Ascending aorta (tissue), 2 donors: ENCODE measurements at regions not wholly inside any gene's neighbourhood (a gene's known extent, or its start where the extent isn't known, plus 50 kb on each side); places are given as distances from the start of the nearest gene placed in this dataset.

Source experiments
- DNase-seq, 2 donors: peaks; one replicate each; pipeline ENCODE4 v3.0.0-alpha.2; 2019; ENCODE audit warnings: low spot score in 2 of 2
- H3K27ac ChIP-seq, 2 donors: fragments of 200-600 bp; sonication (generic); one replicate each; pipeline ENCODE4 v1.5.1; 2016 to 2017; ENCODE audit warnings: mild to moderate bottlenecking in 1 of 2
- H3K27me3 ChIP-seq: fragments of 200-600 bp; sonication (generic); one replicate; pipeline ENCODE4 v1.5.1; 2017
- H3K36me3 ChIP-seq, 2 donors: fragments of 200-600 bp; sonication (generic); one replicate each; pipeline ENCODE4 v1.5.1; 2016
- H3K4me1 ChIP-seq, 2 donors: fragments of 200-600 bp; sonication (generic); one replicate each; pipeline ENCODE4 v1.5.1; 2016 to 2017; ENCODE audit warnings: mild to moderate bottlenecking in 1 of 2
- H3K4me3 ChIP-seq, 2 donors: fragments of 200-600 bp; sonication (generic); one replicate each; pipeline ENCODE4 v1.5.1; 2016 to 2017; ENCODE audit warnings: mild to moderate bottlenecking in 1 of 2
- H3K9me3 ChIP-seq, 2 donors: fragments of 200-600 bp; sonication (generic); one replicate each; pipeline ENCODE4 v1.5.1; 2016
- CTCF ChIP-seq, 3 experiments: fragments of 200-600 bp in 2 of 3; fragments of 450-650 bp in 1 of 3; sonication (generic) in 2 of 3; IDR thresholded peaks; one replicate each; pipeline ENCODE4 v1.5.1; 2016 to 2019; ENCODE audit warnings: antibody characterized with exemption in 3 of 3, mild to moderate bottlenecking in 1 of 3, moderate library complexity in 1 of 3
- intact Hi-C: fragments of 100-400 bp; cut with DNase I; formaldehyde crosslinking; loops from one replicate; pipeline ENCODE4 v1.15.1; 2023

GRCh38 chr5:79875230-79875629 lies 115.8 kb downstream of the MTX3 start:
- no peak for TF ChIP-seq CTCF (IDR thresholded peaks at IDR 0.05)
- Histone ChIP-seq H3K27me3 (no peaks in the 10 kb centered on the region), H3K9me3 (no peaks in the 10 kb centered on the region), H3K4me3 (no peak overlapping the region), H3K36me3 (no peaks in the 10 kb centered on the region), H3K27ac (no peak overlapping the region), H3K4me1 (no peaks in the 10 kb centered on the region)
- no peak for DNase-seq
- intact Hi-C loops: loop anchor here (5.0 kb wide), 1 partner anchor 207 kb away; no protein-coding TSS in a partner anchor

- no peak overlapping the region for H3K27ac ChIP-seq
- no peak for DNase-seq
- no peaks in the 10 kb centered on the region for H3K9me3 ChIP-seq
- no peak overlapping the region for H3K4me3 ChIP-seq
- intact Hi-C loops: no loop called here
- no peak for TF ChIP-seq CTCF (IDR thresholded peaks at IDR 0.05)
- no peaks in the 10 kb centered on the region for H3K4me1 ChIP-seq
- no peaks in the 10 kb centered on the region for H3K27me3 ChIP-seq
- no peaks in the 10 kb centered on the region for H3K36me3 ChIP-seq
These were observed 117.9 kb downstream of the MTX3 start for GRCh38 chr5:79873187-79873586.

- Histone ChIP-seq H3K9me3 (no peaks in the 10 kb centered on the region), H3K27ac (no peak overlapping the region), H3K27me3 (no peaks in the 10 kb centered on the region), H3K4me1 (no peaks in the 10 kb centered on the region), H3K4me3 (no peak overlapping the region), H3K36me3 (no peaks in the 10 kb centered on the region)
- TF ChIP-seq CTCF (IDR thresholded peaks at IDR 0.05): no peak
- intact Hi-C loops: no loop called here
- DNase-seq: no peak
These were observed 118.8 kb downstream of the MTX3 start for GRCh38 chr5:79872291-79872690.

GRCh38 chr5:79871364-79872120 lies 119.5 kb downstream of the MTX3 start:
- Histone ChIP-seq H3K27ac (no peak overlapping the region), H3K36me3 (no peaks in the 10 kb centered on the region), H3K27me3 (no peaks in the 10 kb centered on the region), H3K9me3 (no peaks in the 10 kb centered on the region), H3K4me3 (no peak overlapping the region), H3K4me1 (no peaks in the 10 kb centered on the region)
- intact Hi-C loops: no loop called here
- DNase-seq: no peak
- TF ChIP-seq CTCF (IDR thresholded peaks at IDR 0.05): no peak

- Histone ChIP-seq H3K4me3 (no peak overlapping the region), H3K27me3 (no peaks in the 10 kb centered on the region), H3K36me3 (no peaks in the 10 kb centered on the region), H3K27ac (no peak overlapping the region), H3K9me3 (no peaks in the 10 kb centered on the region), H3K4me1 (no peaks in the 10 kb centered on the region)
- intact Hi-C loops: no loop called here
- DNase-seq: no peak
- TF ChIP-seq CTCF (IDR thresholded peaks at IDR 0.05): no peak
These were observed 122.8 kb downstream of the MTX3 start for GRCh38 chr5:79868163-79868670.
